ENCODE measurements at regions not wholly inside any gene's neighbourhood (a gene's known extent, or its start where the extent isn't known, plus 50 kb on each side); places are given as distances from the start of the nearest gene placed in this dataset.

DNA sequence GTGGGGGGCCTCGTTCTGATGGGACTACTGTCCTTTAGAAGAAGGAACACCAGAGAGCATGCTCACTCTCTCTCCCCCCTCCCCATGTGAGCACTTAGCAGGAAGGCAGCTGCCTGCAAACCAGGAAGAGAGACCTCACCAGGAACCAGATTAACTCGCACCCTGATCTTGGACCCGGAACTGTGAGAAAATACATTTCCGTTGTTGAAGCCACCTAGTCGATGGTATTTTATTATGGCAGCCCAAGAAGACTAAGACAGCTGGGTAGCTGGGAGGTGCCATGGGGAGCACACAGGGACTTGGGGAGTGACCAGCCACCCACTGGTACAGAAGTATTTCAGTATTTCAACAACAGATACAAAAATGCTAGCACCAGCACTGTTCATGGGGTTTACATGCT, 59.0 kb downstream of the VCPKMT start:
- Histone ChIP-seq H3K4me1 (ENCODE audit: insufficient read depth, low read length) (peaks cover 21% of the 10 kb centered on the region), H3K36me3 (ENCODE audit: insufficient read depth, low read length) (no peaks in the 10 kb centered on the region), H3K27me3 (ENCODE audit: control insufficient read depth in 1 of 2, insufficient read depth in 2 of 2, low read length in 2 of 2) (no peaks in the 10 kb centered on the region), H3K4me3 (ENCODE audit: low read depth in 1 of 2, low read length in 2 of 2) (no peak overlapping the region), H3K27ac (ENCODE audit: low read depth, low read length) (no peak overlapping the region), H3K9me3 (ENCODE audit: low read length) (no peaks in the 10 kb centered on the region), H3K9ac (ENCODE audit: low read length) (no peak overlapping the region)

DNA sequence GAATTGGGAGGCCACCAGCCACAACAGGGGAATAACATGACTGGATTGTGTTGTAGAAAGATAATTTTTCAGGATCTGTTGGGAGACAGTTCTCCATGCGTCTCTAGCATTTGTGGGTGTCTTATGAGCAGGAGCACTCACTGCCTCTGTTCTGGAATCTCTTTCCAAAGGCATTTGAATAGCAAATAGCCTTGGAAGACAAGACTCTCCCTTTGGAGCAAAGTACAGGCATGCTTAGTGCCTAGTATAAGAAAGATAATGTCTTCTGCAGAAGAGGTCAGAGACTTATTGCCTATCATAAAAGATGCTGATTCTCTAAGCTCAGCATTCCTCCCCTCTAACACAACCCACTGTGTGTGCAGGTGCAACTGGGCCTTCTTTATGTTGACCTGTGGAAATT, 58.3 kb downstream of the VCPKMT start:
- H3K36me3 ChIP-seq (ENCODE audit: insufficient read depth, low read length): no peaks in the 10 kb centered on the region
- no peak overlapping the region for H3K27ac ChIP-seq (ENCODE audit: low read depth, low read length)
- H3K9ac ChIP-seq (ENCODE audit: low read length): no peak overlapping the region
- no peaks in the 10 kb centered on the region for H3K9me3 ChIP-seq (ENCODE audit: low read length)
- H3K27me3 ChIP-seq (ENCODE audit: control insufficient read depth in 1 of 2, insufficient read depth in 2 of 2, low read length in 2 of 2): no peaks in the 10 kb centered on the region
- H3K4me1 ChIP-seq (ENCODE audit: insufficient read depth, low read length): peaks cover 21% of the 10 kb centered on the region
- H3K4me3 ChIP-seq (ENCODE audit: low read depth in 1 of 2, low read length in 2 of 2): no peak overlapping the region
